ENCODE measurements at regions not wholly inside any gene's neighbourhood (a gene's known extent, or its start where the extent isn't known, plus 50 kb on each side); places are given as distances from the start of the nearest gene placed in this dataset.
"Not testable (repeated sequence)": the region's sequence is repeated elsewhere in the genome, so short reads cannot be mapped to it uniquely, and the experiment has no call there.

- Mint-ChIP-seq H3K9me3 (peaks cover 7% of the 10 kb centered on the region), H3K4me1 (no peaks in the 10 kb centered on the region), H3K27ac (no peak overlapping the region), H3K36me3 (ENCODE audit: low read depth) (no peaks in the 10 kb centered on the region), H3K27me3 (no peaks in the 10 kb centered on the region), H3K4me3 (no peak overlapping the region)
- no peak for DNase-seq
- ChIA-PET POLR2A (no interaction called here), CTCF (no interaction called here)
- intact Hi-C loops (cut with micrococcal nuclease): no loop called here
- no peak for TF ChIP-seq CTCF (IDR thresholded peaks at IDR 0.05)
- no peak for ATAC-seq (ENCODE audit: low read depth)
Measured at GRCh38 chr20:55079917-55080316, 604.5 kb downstream of the DOK5 start.

- ATAC-seq (ENCODE audit: low read depth); DNase-seq; H3K9me3 Mint-ChIP-seq; POLR2A ChIA-PET; H3K36me3 Mint-ChIP-seq (ENCODE audit: low read depth); H3K4me3 Mint-ChIP-seq; H3K27me3 Mint-ChIP-seq; CTCF ChIA-PET; H3K4me1 Mint-ChIP-seq; H3K27ac Mint-ChIP-seq; intact Hi-C loops (cut with micrococcal nuclease): not testable (repeated sequence)
Measured at GRCh38 chr20:55074266-55074840, 599.0 kb downstream of the DOK5 start.

GRCh38 chr20:55070001-55070400 lies 594.6 kb downstream of the DOK5 start:
- Mint-ChIP-seq H3K4me3 (no peak overlapping the region), H3K4me1 (no peaks in the 10 kb centered on the region), H3K27ac (no peak overlapping the region), H3K27me3 (no peaks in the 10 kb centered on the region), H3K36me3 (ENCODE audit: low read depth) (no peaks in the 10 kb centered on the region), H3K9me3 (peaks cover 6% of the 10 kb centered on the region)
- CTCF ChIA-PET: no interaction called here
- intact Hi-C loops (cut with micrococcal nuclease): no loop called here
- no peak for TF ChIP-seq CTCF (IDR thresholded peaks at IDR 0.05)
- DNase-seq (no peak), ATAC-seq (ENCODE audit: low read depth) (no peak)
- POLR2A ChIA-PET: no interaction called here

GRCh38 chr20:55067158-55067825 lies 591.9 kb downstream of the DOK5 start:
- Mint-ChIP-seq H3K9me3 (peaks cover 8% of the 10 kb centered on the region), H3K27me3 (no peaks in the 10 kb centered on the region), H3K36me3 (ENCODE audit: low read depth) (no peaks in the 10 kb centered on the region), H3K27ac (no peak overlapping the region), H3K4me3 (no peak overlapping the region), H3K4me1 (no peaks in the 10 kb centered on the region)
- no peak for TF ChIP-seq CTCF (IDR thresholded peaks at IDR 0.05)
- no peak for DNase-seq
- CTCF ChIA-PET: no interaction called here
- POLR2A ChIA-PET: no interaction called here
- no peak for ATAC-seq (ENCODE audit: low read depth)
- intact Hi-C loops (cut with micrococcal nuclease): no loop called here

GRCh38 chr20:55058938-55059337 lies 583.5 kb downstream of the DOK5 start:
- Mint-ChIP-seq H3K27me3 (no peaks in the 10 kb centered on the region), H3K9me3 (peaks cover 5% of the 10 kb centered on the region), H3K4me1 (no peaks in the 10 kb centered on the region), H3K36me3 (ENCODE audit: low read depth) (no peaks in the 10 kb centered on the region), H3K27ac (no peak overlapping the region), H3K4me3 (no peak overlapping the region)
- DNase-seq (no peak), ATAC-seq (ENCODE audit: low read depth) (no peak)
- TF ChIP-seq CTCF (IDR thresholded peaks at IDR 0.05): no peak
- ChIA-PET CTCF (interaction anchor here (0.8 kb wide), 1 partner anchor 15 kb away, joined by 3 read pairs; no protein-coding TSS in a partner anchor), POLR2A (no interaction called here)
- intact Hi-C loops (cut with micrococcal nuclease): no loop called here

Data from activated B cell treated with CpG ODN at 0.5 μM for 24 hours (primary cell).